ENCODE measurements at regions not wholly inside any gene's neighbourhood (a gene's known extent, or its start where the extent isn't known, plus 50 kb on each side); places are given as distances from the start of the nearest gene placed in this dataset.

- DNase-seq (ENCODE audit: low spot score): no peak
Observed at GRCh38 chr18:40882468-40882867, 1072.6 kb upstream of the PIK3C3 start.

GRCh38 chr18:40878371-40878770 is 1076.7 kb upstream of the PIK3C3 start:
- DNase-seq (ENCODE audit: low spot score): no peak

GRCh38 chr18:40877096-40877495 is 1077.9 kb upstream of the PIK3C3 start:
- no peak for DNase-seq (ENCODE audit: low spot score)

- no peak for DNase-seq (ENCODE audit: low spot score)
Observed at GRCh38 chr18:40875101-40875615, 1079.9 kb upstream of the PIK3C3 start.

- no peak for DNase-seq (ENCODE audit: low spot score)
Observed at GRCh38 chr18:40874233-40874632, 1080.8 kb upstream of the PIK3C3 start.

- no peak for DNase-seq (ENCODE audit: low spot score)
Observed at GRCh38 chr18:40868110-40868858, 1086.8 kb upstream of the PIK3C3 start.

GRCh38 chr18:40867459-40867858 is 1087.6 kb upstream of the PIK3C3 start:
- DNase-seq (ENCODE audit: low spot score): no peak

GRCh38 chr18:40866968-40867367 is 1088.1 kb upstream of the PIK3C3 start:
- no peak for DNase-seq (ENCODE audit: low spot score)

- DNase-seq (ENCODE audit: low spot score): no peak
Observed at GRCh38 chr18:40866013-40866645, 1088.9 kb upstream of the PIK3C3 start.

- no peak for DNase-seq (ENCODE audit: low spot score)
Observed at GRCh38 chr18:40864846-40865245, 1090.2 kb upstream of the PIK3C3 start.

- DNase-seq (ENCODE audit: low spot score): no peak
Observed at GRCh38 chr18:40863801-40864200, 1091.2 kb upstream of the PIK3C3 start.

GRCh38 chr18:40860189-40860588 is 1094.8 kb upstream of the PIK3C3 start:
- DNase-seq (ENCODE audit: low spot score): no peak

- DNase-seq (ENCODE audit: low spot score): no peak
Observed at GRCh38 chr18:40855661-40856060, 1099.4 kb upstream of the PIK3C3 start.

- DNase-seq (ENCODE audit: low spot score): no peak
Observed at GRCh38 chr18:40852406-40852805, 1102.6 kb upstream of the PIK3C3 start.

- no peak for DNase-seq (ENCODE audit: low spot score)
Observed at GRCh38 chr18:40851014-40851429, 1104.0 kb upstream of the PIK3C3 start.

GRCh38 chr18:40849886-40850285 is 1105.1 kb upstream of the PIK3C3 start:
- DNase-seq (ENCODE audit: low spot score): no peak

GRCh38 chr18:40841467-40841866 is 1113.6 kb upstream of the PIK3C3 start:
- DNase-seq (ENCODE audit: low spot score): no peak

- DNase-seq (ENCODE audit: low spot score): no peak
Observed at GRCh38 chr18:40841063-40841462, 1114.0 kb upstream of the PIK3C3 start.

- no peak for DNase-seq (ENCODE audit: low spot score)
Observed at GRCh38 chr18:40832362-40832761, 1122.7 kb upstream of the PIK3C3 start.

GRCh38 chr18:40824291-40824690 is 1130.7 kb upstream of the PIK3C3 start:
- DNase-seq (ENCODE audit: low spot score): no peak

GRCh38 chr18:40821596-40822243 is 1133.3 kb upstream of the PIK3C3 start:
- DNase-seq (ENCODE audit: low spot score): no peak

GRCh38 chr18:40812981-40813515 is 1142.0 kb upstream of the PIK3C3 start:
- no peak for DNase-seq (ENCODE audit: low spot score)

- DNase-seq (ENCODE audit: low spot score): no peak
Observed at GRCh38 chr18:40810372-40810771, 1144.7 kb upstream of the PIK3C3 start.
